Keratinocyte (primary cell): ENCODE measurements at regions not wholly inside any gene's neighbourhood (a gene's known extent, or its start where the extent isn't known, plus 50 kb on each side); places are given as distances from the start of the nearest gene placed in this dataset.

ENCODE experiments used
- DNase-seq: peaks from one replicate; pipeline ENCODE4 v3.0.0-alpha.2; 2011; ENCODE audit warnings: low read depth, missing footprints, low spot score
- FAIRE-seq: peaks from 2 replicates; lab custom pipeline; 2011; peaks lifted over from hg19 to GRCh38; lab: Jason Lieb, UNC
- H2AFZ ChIP-seq: 2 replicates; pipeline ENCODE4 v1.6.0; 2012; ENCODE audit warnings: low read length, control low read depth, inconsistent platforms; ENCODE audit not compliant: control insufficient read depth
- H3K27ac ChIP-seq: 2 replicates; pipeline ENCODE4 v1.5.1; 2011; ENCODE audit warnings: low read length; ENCODE audit not compliant: control insufficient read depth, insufficient read depth
- H3K27me3 ChIP-seq: 3 replicates; pipeline ENCODE4 v1.6.0; 2011; ENCODE audit warnings: low read length; ENCODE audit not compliant: control insufficient read depth, insufficient read depth; ENCODE audit errors: extremely low read depth
- H3K36me3 ChIP-seq, 2 experiments: 2 replicates in 1 of 2; 3 replicates in 1 of 2; pipeline ENCODE4 v1.5.1; 2011; ENCODE audit warnings: low read length in 2 of 2, mild to moderate bottlenecking in 1 of 2; ENCODE audit not compliant: control insufficient read depth in 2 of 2, insufficient read depth in 2 of 2; ENCODE audit errors: extremely low read depth in 1 of 2
- H3K4me1 ChIP-seq: 3 replicates; pipeline ENCODE4 v1.5.1; 2011; ENCODE audit warnings: low read length; ENCODE audit not compliant: control insufficient read depth, insufficient read depth; ENCODE audit errors: extremely low read depth
- H3K4me2 ChIP-seq: 3 replicates; pipeline ENCODE4 v1.6.0; 2011; ENCODE audit warnings: low read depth, low read length; ENCODE audit not compliant: control insufficient read depth, insufficient read depth; ENCODE audit errors: extremely low read depth
- H3K4me3 ChIP-seq, 3 experiments: fragments of 200-600 bp in 1 of 3; sonication (generic) in 1 of 3; 2 replicates in 2 of 3; 3 replicates in 1 of 3; pipeline ENCODE4 v1.5.1; 2011 to 2016; ENCODE audit warnings: low read length in 3 of 3, mild to moderate bottlenecking in 3 of 3, control low read depth in 2 of 3, inconsistent platforms in 1 of 3, low read depth in 1 of 3, mixed read lengths in 1 of 3, mixed run types in 1 of 3, moderate library complexity in 1 of 3; ENCODE audit not compliant: control insufficient read depth in 2 of 3, insufficient read depth in 2 of 3; ENCODE audit errors: extremely low read depth in 1 of 3
- H3K79me2 ChIP-seq: 2 replicates; pipeline ENCODE4 v1.6.0; 2012; ENCODE audit warnings: low read length; ENCODE audit not compliant: control insufficient read depth, insufficient read depth
- H3K9ac ChIP-seq: 3 replicates; pipeline ENCODE4 v1.6.0; 2011; ENCODE audit warnings: low read length; ENCODE audit not compliant: control insufficient read depth, insufficient read depth; ENCODE audit errors: extremely low read depth
- H3K9me1 ChIP-seq: 3 replicates; pipeline ENCODE4 v1.6.0; 2011; ENCODE audit warnings: low read length; ENCODE audit not compliant: control insufficient read depth, insufficient read depth; ENCODE audit errors: extremely low read depth
- H3K9me3 ChIP-seq: 2 replicates; pipeline ENCODE4 v1.5.1; 2012; ENCODE audit warnings: low read depth, low read length; ENCODE audit not compliant: control insufficient read depth
- H4K20me1 ChIP-seq: 3 replicates; pipeline ENCODE4 v1.6.0; 2011; ENCODE audit warnings: low read length; ENCODE audit not compliant: control insufficient read depth, insufficient read depth; ENCODE audit errors: extremely low read depth
- CTCF ChIP-seq, 3 experiments: IDR thresholded peaks in 1 of 3; conservative IDR thresholded peaks in 1 of 3; optimal IDR thresholded peaks in 1 of 3; 2 replicates in 2 of 3; 3 replicates in 1 of 3; pipeline versions ENCODE3 to v1.5.1; 2011; ENCODE audit warnings: low read length in 3 of 3, mild to moderate bottlenecking in 3 of 3, moderate library complexity in 2 of 3, control low read depth in 1 of 3, inconsistent platforms in 1 of 3; ENCODE audit not compliant: insufficient read depth in 2 of 3; ENCODE audit errors: extremely low read depth in 1 of 3
- EZH2 ChIP-seq: IDR thresholded peaks from one replicate; pipeline ENCODE4 v1.6.1; 2012; ENCODE audit warnings: inconsistent platforms, mild to moderate bottlenecking, low read length, moderate library complexity
- dilution Hi-C: fragments of 300-500 bp; cut with MboI; formaldehyde crosslinking; loops from one replicate; pipeline ENCODE4 v1.7.0; 2020; ENCODE audit warnings: low sequenced_read_pairs; ENCODE audit not compliant: extremely low pct_ligation_motif_present

GRCh38 chr15:70198441-70199123, 100.9 kb upstream of the TLE3 start:
- Histone ChIP-seq H3K4me3 (no peak overlapping the region), H2AFZ (no peak overlapping the region), H4K20me1 (no peaks in the 10 kb centered on the region), H3K9me1 (no peaks in the 10 kb centered on the region), H3K27ac (peak overlapping the region; percentile 96), H3K4me2 (peak overlapping the region; percentile 79), H3K27me3 (peaks cover 8% of the 10 kb centered on the region), H3K79me2 (no peaks in the 10 kb centered on the region), H3K36me3 (no peaks in the 10 kb centered on the region), H3K9me3 (no peaks in the 10 kb centered on the region), H3K4me1 (peaks cover 56% of the 10 kb centered on the region), H3K9ac (peak overlapping the region; percentile 76)
- DNase-seq (no peak), FAIRE-seq (no peak)
- no peak for TF ChIP-seq CTCF (optimal IDR thresholded peaks at IDR 0.05 in 1 of 3, IDR thresholded peaks at IDR 0.05 in 1 of 3, conservative IDR thresholded peaks at IDR 0.05 in 1 of 3; ENCODE audit: extremely low read depth in 1 of 3, insufficient read depth in 2 of 3, low read length in 3 of 3)
- no peak for TF ChIP-seq EZH2
- dilution Hi-C loops: no loop called here

- no peak for TF ChIP-seq EZH2
- TF ChIP-seq CTCF (optimal IDR thresholded peaks at IDR 0.05 in 1 of 3, IDR thresholded peaks at IDR 0.05 in 1 of 3, conservative IDR thresholded peaks at IDR 0.05 in 1 of 3; ENCODE audit: extremely low read depth in 1 of 3, insufficient read depth in 2 of 3, low read length in 3 of 3): no peak
- peak overlapping the region; percentile 96 for H3K27ac ChIP-seq
- H4K20me1 ChIP-seq: no peaks in the 10 kb centered on the region
- peaks cover 56% of the 10 kb centered on the region for H3K4me1 ChIP-seq
- FAIRE-seq: no peak
- H3K9me3 ChIP-seq: no peaks in the 10 kb centered on the region
- H3K9me1 ChIP-seq: no peaks in the 10 kb centered on the region
- peaks cover 11% of the 10 kb centered on the region for H3K27me3 ChIP-seq
- DNase-seq: peak; percentile 68
- peak overlapping the region; percentile 76 for H3K9ac ChIP-seq
- dilution Hi-C loops: no loop called here
- H3K4me3 ChIP-seq: peak overlapping the region in 1 of 3 experiments; percentile 10
- H3K79me2 ChIP-seq: no peaks in the 10 kb centered on the region
- H2AFZ ChIP-seq: no peak overlapping the region
- H3K4me2 ChIP-seq: peak overlapping the region; percentile 79
- H3K36me3 ChIP-seq: no peaks in the 10 kb centered on the region
These were observed 100.2 kb upstream of the TLE3 start for GRCh38 chr15:70197945-70198361.
